HG03196 (cell line): ENCODE measurements at regions not wholly inside any gene's neighbourhood (a gene's known extent, or its start where the extent isn't known, plus 50 kb on each side); places are given as distances from the start of the nearest gene placed in this dataset.
"Not testable (repeated sequence)": the region's sequence is repeated elsewhere in the genome, so short reads cannot be mapped to it uniquely, and the experiment has no call there.

ENCODE experiments used
- ATAC-seq: cut with Tn5 transposase; IDR thresholded peaks from one replicate; pipeline ENCODE4 v1.9.1; 2021; ENCODE audit not compliant: unreplicated experiment

DNA sequence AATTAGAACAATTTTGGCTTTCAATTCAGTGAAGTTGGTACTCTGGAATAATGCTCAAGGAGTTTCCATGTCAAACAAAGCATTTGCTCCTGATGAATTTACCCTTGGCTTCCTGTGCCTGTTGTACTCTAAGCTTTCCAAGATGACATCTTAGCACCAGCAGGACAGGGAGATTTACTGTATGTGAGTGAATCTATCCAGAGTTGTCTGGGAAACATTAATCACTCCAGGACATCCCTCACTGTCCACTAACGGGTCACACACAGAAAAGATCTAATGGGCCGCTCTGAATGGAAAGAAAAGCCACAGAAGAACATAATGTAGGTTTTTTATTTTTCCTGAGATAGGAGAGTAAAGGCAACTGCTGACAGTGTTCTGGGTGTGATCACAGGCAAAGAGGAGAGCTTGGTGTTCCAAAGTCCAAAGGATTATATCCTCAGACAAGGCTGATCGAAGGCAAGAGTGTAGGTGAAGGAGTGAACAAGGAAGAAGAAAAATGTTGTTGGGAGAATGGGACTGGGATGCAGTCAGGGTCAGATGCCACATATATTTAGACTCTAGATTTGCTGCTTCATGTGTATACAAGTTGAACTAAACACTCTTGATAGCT is 167.7 kb upstream of the RPS23 start:
- no peak for ATAC-seq

DNA sequence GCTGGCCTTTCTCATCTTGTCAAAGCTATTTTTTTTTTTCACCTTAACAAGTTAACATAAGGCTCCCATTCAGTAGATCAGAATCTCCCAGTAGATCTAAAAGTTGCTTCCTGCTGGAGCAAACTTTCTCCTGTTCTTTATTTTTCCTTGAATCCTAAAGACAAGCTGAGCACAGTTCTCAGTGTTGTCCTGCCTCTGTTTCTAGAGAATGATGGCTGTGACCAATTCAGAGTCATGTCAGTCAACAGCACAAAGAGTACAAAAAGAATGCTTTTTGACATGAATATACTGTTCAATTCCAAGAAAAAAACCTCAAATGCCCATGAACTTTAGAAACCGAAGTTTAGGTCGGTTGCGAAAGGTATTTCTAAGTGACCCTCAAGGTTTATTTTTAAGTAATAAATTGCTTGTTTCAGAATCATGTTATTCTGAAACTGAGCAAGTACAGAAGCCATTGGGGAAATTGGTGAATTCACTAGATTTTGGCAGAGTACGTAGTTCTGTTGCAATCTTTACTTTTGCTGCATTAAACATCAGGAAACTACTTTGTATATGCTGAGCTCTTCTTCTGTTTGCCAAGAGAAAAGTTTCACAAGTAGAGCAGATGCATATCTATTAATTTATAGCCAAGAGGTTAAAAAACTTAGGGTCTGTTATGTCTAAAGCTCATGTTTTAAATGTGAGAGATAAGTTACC is 161.7 kb upstream of the RPS23 start:
- no peak for ATAC-seq

DNA sequence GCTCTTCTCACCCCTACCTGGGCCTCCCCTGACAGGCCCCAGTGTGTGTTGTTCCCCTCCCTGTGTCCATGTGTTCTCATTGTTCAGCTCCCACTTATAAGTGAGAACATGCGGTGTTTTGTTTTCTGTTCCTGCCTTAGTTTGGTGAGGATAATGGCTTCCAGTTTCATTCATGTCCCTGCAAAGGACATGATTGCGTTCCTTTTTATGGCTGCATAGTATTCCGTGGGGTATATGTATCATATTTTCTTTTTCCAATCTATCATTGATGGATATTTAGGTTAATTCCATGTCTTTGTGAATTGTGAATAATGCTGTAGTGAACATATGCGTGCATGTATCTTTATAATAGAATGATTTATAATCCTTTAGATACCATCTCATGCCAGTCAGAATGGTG is 159.4 kb upstream of the RPS23 start:
- ATAC-seq: not testable (repeated sequence)

DNA sequence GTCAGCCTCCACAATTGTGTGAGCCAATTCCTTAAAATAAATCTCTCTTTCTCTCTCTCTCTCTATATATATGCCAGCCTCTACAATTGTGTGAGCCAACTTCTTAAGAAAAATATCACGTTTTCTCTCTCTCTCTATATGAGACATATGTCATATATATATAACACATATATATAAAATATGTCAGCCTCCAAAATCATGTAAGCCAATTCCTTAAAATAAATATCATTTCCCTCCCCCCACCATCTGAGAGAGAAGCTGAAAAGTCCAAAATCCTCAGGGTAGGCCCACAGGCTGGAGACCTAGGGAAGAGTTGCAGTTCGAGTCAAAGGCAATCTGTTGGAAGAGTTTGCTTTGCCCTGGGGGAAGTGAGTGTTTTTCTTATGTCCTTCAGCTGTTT is 158.1 kb upstream of the RPS23 start:
- no peak for ATAC-seq

DNA sequence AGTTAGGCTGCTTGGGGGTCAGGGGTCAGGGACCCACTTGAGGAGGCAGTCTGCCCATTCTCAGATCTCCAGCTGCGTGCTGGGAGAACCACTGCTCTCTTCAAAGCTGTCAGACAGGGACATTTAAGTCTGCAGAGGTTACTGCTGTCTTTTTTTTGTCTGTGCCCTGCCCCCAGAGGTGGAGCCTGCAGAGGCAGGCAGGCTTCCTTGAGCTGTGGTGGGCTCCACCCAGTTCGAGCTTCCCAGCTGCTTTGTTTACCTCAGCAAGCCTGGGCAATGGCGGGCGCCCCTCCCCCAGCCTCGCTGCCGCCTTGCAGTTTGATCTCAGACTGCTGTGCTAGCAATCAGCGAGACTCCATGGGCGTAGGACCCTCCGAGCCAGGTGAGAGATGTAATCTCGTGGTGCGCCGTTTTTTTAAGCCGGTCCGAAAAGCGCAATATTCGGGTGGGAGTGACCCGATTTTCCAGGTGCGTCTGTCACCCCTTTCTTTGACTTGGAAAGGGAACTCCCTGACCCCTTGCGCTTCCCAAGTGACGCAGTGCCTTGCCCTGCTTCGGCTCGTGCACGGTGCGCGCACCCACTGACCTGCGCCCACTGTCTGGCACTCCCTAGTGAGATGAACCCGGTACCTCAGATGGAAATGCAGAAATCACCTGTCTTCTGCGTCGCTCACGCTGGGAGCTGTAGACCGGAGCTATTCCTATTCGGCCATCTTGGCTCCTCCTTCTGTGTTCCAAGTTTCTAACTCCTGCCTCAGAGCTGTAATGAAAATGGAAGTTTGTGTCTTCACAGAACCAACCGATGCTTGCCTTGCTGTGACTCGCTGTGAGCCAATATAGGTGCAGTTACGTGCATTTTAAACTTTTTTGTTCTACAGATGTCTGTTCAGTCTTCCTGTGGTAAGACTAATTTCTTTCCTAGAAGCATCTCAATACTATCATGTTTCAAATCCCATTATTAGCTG is 156.8 kb upstream of the RPS23 start:
- not testable (repeated sequence) for ATAC-seq

DNA sequence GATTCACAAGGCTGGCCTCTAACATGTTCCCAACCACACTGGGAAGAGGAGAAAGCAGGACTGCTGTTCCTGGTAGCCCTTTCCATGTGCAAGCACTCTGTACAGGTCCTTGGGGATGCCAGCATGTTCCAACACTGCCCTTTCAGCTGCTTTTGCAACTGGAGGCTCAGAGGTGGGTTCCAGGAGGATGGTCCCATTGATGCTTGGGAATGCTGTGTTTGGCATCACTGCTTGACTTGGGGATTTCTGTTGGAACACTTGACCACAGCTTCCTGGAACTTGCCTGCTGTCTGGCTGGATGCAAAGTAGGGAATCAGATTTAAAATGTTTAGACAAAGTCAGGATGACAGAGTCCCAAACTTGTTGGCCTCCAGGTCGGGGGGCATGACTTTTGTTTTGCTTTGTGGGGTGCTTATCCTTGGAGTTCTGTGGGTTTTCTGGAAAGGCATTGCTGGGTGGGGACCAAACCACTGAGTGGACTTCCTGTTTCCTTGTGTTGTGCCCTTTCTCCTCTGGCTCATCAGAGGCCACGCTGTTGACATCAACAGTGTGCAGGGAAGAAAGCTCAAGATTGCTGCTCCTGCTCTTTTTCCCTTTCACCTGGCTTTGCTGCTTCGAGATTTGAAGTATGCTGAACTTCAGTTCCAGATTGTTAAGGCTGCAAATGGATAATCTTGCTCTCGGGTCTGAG is 148.5 kb upstream of the RPS23 start:
- ATAC-seq: no peak

DNA sequence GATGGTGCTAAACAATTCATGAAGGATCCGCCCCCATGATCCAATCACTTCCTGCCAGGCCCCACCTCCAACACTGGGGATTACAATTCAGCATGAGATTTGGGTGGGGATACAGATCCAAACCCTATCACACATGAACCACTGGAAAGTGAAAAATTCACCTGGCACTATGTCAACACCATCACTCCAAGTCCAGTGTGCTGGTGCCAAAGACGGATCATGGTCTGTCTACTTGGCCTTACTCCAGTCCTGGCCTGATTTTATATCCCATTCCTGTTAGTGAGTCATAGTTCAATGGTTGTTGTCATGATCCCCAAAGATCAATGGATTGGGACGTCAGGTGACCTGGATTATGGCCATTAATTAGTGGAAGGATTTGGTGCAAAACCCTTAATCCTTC is 147.4 kb upstream of the RPS23 start:
- no peak for ATAC-seq

DNA sequence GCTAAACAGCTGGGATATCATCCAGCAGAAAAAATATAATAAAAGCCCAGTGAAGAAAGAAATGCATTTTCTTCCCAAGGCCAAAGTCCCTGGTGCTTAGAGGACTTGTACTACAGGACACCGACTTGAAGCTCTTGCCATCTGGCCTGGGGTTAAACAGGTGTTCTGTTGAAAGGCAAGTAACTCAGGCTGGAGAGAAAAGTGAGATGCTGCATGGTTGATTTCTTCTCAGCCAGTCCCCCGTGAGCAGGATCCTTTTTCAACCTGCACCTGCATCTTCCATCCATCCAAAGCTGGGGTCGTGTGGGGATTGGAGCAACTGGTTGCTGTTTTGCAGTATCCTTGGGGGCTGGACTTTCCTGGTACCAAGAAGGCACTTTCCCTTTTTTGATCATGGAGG is 146.1 kb upstream of the RPS23 start:
- ATAC-seq: no peak

DNA sequence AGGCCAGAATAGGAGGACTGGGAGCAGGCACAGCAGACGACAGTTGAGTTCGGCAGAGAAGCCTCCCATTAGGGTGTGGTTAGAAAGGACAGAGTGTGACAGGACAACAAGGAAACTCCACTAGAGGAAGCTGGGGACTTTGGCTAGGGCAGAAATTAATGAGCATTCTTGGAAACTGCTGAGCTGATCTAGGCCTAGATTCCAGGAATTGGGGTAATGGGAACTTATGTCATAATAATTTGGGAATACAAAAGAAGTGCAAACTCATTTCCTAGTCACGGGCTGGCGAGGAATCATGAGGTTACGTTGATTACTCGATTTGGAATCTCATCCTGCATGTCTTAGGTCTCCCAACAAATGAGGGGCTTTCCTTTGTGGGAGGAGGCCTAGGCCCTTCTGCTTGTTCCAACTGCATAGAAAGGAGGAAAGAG is 144.6 kb upstream of the RPS23 start:
- no peak for ATAC-seq

DNA sequence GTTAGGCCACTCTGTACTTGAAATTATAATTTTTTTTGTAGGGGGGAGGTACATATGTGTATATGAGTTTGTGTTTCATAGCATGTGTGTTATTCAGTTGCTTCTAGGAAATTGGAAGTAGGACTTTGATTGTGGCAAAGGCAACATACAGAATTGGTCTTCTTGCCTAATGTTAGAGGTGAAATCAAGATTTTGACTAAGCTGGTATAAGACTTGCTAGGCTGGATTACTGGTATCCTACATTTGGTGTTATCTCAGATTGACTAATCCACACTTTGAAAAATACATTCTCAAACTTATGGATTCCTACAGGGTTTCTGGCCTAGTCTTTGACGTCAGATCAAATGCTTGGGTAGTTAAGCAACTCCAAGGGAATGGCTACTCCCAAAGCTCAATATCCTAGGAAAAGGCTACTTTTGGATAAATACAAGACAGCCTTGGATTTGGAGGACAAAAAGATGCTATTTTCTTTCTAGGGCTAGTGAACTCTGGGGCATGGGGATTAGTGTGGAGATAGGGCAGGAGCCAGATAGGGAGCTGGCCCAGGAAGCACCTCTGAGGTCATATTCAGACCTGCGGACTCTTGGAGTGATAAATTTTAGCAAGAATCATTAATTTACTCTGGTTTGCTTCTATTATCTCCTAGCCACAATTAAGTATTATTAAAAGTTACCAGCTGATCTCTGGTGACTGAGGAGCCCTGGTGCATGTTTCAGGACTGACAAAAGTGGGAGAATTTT is 144.0 kb upstream of the RPS23 start:
- no peak for ATAC-seq

DNA sequence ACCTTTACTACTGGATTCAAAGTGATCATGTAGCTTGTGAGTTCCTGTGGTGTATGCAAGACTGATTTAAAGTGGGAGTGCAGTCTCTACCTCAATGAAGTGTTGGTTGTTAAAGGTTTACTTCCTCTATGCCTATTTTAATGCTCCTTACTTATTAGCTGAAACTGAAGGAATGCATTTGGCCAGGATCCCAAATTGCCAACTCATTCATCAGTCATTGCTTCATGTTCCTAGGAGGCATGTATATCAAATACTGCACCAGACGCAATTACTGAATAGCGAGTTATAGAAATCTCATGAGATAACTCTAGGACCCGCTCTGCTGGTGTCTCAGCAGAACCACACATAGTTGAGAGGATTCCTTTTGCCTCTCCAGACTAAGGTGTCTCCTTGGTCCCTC is 143.0 kb upstream of the RPS23 start:
- ATAC-seq: no peak

DNA sequence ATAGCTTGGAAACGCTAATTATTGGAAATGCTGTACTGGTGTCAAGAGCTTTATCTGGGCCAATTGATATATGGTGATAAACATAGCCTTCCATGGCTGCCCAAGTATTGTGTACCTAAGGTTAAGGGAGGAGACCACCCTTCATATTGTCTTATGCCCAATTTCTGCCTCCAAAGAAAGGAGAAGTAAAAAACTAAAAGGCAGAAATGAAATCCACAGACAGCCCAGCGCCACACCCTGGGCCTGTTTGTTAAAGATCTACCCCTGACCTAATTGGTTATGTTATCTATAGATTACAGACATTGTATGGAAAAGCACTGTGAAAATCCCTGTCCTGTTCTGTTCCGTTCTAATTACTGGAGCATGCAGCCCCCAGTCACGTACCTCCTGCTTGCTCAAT is 142.4 kb upstream of the RPS23 start:
- ATAC-seq: not testable (repeated sequence)

DNA sequence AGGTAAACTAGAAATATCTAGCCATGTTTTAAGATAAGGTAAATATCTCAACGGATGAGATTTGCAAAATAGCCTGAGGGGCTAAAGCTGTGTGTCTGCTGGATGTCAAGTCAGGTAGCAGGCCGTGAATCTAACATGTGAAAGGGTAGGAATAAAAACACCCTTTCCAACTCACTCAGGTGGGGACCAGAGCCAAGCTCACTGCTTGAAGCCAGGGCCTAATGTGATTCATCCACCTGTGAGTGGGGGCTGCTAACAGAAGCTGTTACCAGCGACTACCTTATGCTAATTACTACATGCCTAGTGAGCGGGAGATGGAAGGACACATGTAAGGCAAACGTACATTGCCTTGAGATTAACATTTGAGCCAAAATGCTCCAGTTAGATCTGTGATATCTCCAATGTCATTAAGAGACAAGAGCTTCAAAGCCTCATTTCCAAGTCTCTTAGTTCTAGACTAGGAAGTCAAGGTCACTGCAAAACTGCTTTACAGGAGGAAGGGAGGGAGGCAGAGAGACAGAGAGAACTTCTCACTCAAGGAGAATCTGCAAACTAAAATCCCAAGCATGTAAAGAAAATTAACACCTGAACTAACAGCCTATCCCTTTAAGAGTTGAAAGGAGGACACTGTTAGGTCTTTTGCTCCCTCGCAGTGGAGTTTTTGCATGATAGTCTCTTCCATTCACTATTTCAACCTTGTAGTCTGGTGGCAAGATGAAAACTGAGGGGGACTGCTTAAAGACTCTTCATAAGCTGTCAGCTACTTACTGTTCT is 141.6 kb upstream of the RPS23 start:
- ATAC-seq: no peak

DNA sequence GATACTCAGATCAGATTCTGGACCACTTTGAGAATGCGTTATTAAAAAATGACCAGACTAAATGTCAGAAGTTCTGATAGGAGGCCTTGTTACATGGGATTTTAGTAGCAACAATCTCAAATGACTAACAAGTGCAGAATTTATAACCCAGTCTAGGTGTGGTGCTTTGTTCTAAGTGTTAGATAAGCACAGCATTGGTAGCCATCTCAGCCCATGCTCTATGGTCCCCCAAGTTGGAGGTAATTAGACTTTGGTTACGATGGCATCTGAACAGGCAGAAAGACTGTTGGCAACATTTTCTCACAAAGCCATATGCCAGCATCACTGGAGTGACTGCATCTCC is 140.4 kb upstream of the RPS23 start:
- no peak for ATAC-seq

DNA sequence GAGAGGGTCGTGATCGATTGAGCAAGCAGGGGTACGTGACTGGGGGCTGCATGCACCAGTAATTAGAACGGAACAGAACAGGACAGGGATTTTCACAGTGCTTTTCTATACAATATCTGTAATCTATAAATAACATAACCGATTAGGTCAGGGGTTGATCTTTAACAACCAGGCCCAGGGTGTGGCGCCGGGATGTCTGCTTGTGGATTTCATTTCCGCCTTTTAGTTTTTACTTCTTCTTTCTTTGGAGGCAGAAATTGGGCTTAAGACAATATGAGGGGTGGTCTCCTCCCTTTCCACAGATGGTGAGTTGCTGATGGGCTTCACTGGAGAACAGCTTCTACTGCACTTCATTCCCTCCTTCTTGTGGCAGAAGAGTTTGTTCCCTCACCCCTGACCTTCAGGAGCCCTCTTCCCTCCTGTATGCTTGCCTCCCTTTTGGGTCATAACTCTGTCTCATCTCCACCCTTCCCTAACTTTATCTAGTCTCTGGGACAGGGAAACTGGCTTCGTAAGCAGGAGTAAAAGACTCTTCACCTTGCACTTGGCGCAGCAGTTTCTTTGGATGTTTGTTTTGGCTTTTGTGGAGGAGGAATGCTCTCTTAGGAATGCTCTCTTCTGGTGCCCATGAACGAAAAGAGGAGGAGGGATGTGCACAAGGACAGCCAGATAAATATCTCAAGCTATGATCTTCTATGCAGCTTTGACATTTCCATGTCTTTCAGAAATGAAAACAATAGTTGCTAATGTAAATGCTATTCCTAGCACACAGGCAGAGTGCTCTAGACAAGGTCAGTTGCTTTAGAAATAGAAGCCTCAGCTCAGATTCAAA is 139.8 kb upstream of the RPS23 start:
- no peak for ATAC-seq

DNA sequence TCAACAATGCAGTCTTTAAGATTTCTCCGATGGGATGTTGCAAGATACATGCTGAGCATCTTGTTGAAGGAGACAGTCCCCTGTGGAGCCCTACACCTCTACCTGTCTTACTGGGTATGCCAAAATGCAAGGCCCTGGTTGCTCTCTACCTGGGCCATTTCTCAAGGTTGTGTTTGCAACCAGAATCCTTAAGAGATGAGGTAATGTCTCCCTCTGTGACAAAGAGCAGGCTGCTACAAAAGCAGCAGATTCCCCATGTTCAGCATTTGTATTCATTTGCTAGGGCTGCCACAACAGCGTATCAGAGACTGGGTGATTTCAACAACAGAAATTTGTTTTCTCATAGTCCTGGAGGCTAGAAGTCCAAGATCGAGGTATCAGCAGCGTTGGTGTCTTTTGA is 138.4 kb upstream of the RPS23 start:
- ATAC-seq: no peak

DNA sequence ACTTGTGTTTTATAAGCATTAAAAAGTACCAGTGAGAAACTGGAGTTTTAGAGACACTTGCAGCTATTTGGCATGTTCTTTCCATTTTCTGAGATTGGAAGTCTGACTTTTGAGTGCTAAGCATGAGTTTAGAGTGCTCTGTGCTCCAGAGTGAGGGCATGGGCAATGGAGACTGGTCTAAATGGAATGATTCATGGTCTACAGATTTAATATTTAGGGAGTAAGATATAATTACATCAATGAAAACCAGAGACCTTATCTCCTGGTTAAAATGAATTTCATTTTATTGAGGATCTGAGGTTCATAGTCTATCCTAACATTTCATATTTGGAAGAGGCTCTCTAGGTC is 135.9 kb upstream of the RPS23 start:
- ATAC-seq: no peak

DNA sequence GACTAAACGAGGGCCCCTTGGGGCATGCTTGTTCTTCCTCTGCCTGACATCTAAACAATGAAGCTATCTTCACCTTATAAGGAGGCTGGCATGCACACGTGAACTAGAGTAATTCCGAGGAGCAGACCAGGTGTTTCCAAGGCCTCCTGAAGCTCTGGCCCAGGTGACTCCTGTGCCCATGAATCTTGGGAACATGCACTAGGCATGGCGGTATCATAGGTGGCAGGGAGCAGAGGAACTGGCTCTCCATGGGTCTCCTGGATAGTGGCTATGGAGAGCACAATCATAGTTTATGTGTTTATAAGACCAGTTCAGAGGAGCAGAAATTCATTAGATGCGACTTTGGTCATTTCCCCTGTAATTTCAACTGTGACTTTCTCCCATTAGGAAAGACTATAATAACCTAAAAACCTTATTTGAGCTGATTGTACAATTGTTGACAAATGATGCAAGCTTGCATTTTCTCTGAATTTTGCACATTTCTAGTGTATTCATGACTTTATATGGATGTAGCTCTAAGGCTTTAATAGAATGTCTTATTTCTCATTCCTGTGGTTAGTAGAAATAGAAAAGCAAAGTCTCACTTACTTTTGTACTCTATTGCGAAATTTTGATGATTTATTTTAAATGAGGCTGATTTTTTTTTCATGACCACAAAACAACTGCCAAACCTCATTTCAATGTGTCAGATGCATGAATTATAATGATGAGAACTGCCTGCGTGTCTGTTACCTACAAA is 135.3 kb upstream of the RPS23 start:
- no peak for ATAC-seq

DNA sequence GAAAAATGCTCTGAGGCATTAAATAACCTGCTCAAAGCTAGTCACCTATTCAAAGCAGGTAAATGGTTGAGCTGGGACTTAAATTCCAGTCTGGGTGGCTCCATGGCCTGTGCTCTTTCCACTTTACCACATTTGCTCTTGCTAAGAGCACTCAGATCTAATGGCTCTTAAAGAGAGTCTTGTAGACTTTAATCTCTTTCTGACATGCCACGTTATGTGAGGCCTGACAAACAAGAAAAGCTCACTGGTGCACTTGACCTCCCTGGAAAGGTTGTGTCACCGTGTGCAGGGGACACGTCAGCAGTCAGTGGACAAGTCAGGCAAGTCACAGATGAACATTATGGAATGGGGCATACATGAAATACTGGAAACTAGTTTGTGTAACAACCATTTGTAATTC is 129.9 kb upstream of the RPS23 start:
- no peak for ATAC-seq
